NT2/D1 (cell line): ENCODE measurements at regions not wholly inside any gene's neighbourhood (a gene's known extent, or its start where the extent isn't known, plus 50 kb on each side); places are given as distances from the start of the nearest gene placed in this dataset.

Experiments
- DNase-seq: peaks from one replicate; pipeline ENCODE4 v3.0.0-alpha.2; 2011; ENCODE audit warnings: low read depth, low spot score
- H3K27me3 ChIP-seq: 2 replicates; pipeline ENCODE4 v1.6.0; 2011; ENCODE audit warnings: mild to moderate bottlenecking; ENCODE audit not compliant: insufficient read length, insufficient read depth
- H3K36me3 ChIP-seq: 2 replicates; pipeline ENCODE4 v1.6.1; 2011; ENCODE audit warnings: mild to moderate bottlenecking, low read length, mixed read lengths; ENCODE audit not compliant: insufficient read depth, insufficient read length
- H3K4me1 ChIP-seq: 2 replicates; pipeline ENCODE4 v1.5.1; 2011; ENCODE audit not compliant: insufficient read depth, insufficient read length
- H3K4me3 ChIP-seq: 2 replicates; pipeline ENCODE4 v1.5.1; 2011; ENCODE audit warnings: low read depth; ENCODE audit not compliant: insufficient read length
- H3K9ac ChIP-seq: 2 replicates; pipeline ENCODE4 v1.6.0; 2011; ENCODE audit warnings: low read depth; ENCODE audit not compliant: insufficient read length
- H3K9me3 ChIP-seq: 2 replicates; pipeline ENCODE4 v1.5.1; 2011; ENCODE audit warnings: mild to moderate bottlenecking, low read length; ENCODE audit not compliant: insufficient read depth
- SUZ12 ChIP-seq: IDR thresholded peaks from 2 replicates; pipeline ENCODE4 v1.6.1; 2011; ENCODE audit not compliant: insufficient read length, insufficient read depth; ENCODE audit errors: extremely low read depth
- YY1 ChIP-seq: IDR thresholded peaks from 2 replicates; pipeline ENCODE4 v1.6.1; 2011; ENCODE audit not compliant: insufficient read length, insufficient read depth
- ZNF274 ChIP-seq: IDR thresholded peaks from 2 replicates; pipeline ENCODE4 v1.6.1; 2011; ENCODE audit warnings: mild to moderate bottlenecking, low read depth, low read length

GRCh38 chr2:139518321-139518720 lies 738.1 kb upstream of the NXPH2 start:
- no peak for TF ChIP-seq SUZ12
- no peak for TF ChIP-seq YY1
- H3K9me3 ChIP-seq = no peaks in the 10 kb centered on the region
- H3K9ac ChIP-seq = no peak overlapping the region
- H3K4me1 ChIP-seq = no peaks in the 10 kb centered on the region
- no peaks in the 10 kb centered on the region for H3K36me3 ChIP-seq
- H3K4me3 ChIP-seq = no peak overlapping the region
- no peak for DNase-seq
- H3K27me3 ChIP-seq = no peaks in the 10 kb centered on the region

GRCh38 chr2:139514951-139515350 lies 734.8 kb upstream of the NXPH2 start:
- TF ChIP-seq YY1 (no peak), SUZ12 (no peak), ZNF274 (no peak)
- DNase-seq = no peak
- H3K27me3 ChIP-seq = no peaks in the 10 kb centered on the region
- H3K4me1 ChIP-seq = no peaks in the 10 kb centered on the region
- no peak overlapping the region for H3K9ac ChIP-seq
- H3K36me3 ChIP-seq = no peaks in the 10 kb centered on the region
- no peak overlapping the region for H3K4me3 ChIP-seq
- H3K9me3 ChIP-seq = no peaks in the 10 kb centered on the region

GRCh38 chr2:139495851-139496250 lies 715.7 kb upstream of the NXPH2 start:
- Histone ChIP-seq H3K4me3 (no peak overlapping the region), H3K4me1 (no peaks in the 10 kb centered on the region), H3K36me3 (no peaks in the 10 kb centered on the region), H3K9ac (no peak overlapping the region), H3K9me3 (0 out of 2 replicates have a peak, but pooled peaks cover 4% of the 10 kb centered on the region), H3K27me3 (no peaks in the 10 kb centered on the region)
- DNase-seq = no peak
- TF ChIP-seq SUZ12 (no peak), YY1 (no peak), ZNF274 (no peak)

GRCh38 chr2:139492131-139492680 lies 712.0 kb upstream of the NXPH2 start:
- no peaks in the 10 kb centered on the region for H3K27me3 ChIP-seq
- H3K9ac ChIP-seq = no peak overlapping the region
- no peaks in the 10 kb centered on the region for H3K36me3 ChIP-seq
- no peak overlapping the region for H3K4me3 ChIP-seq
- H3K4me1 ChIP-seq = no peaks in the 10 kb centered on the region
- no peak for DNase-seq
- TF ChIP-seq ZNF274 (no peak), YY1 (no peak), SUZ12 (no peak)
- no peaks in the 10 kb centered on the region for H3K9me3 ChIP-seq

GRCh38 chr2:139480161-139480650 lies 700.0 kb upstream of the NXPH2 start:
- no peaks in the 10 kb centered on the region for H3K27me3 ChIP-seq
- no peak for TF ChIP-seq ZNF274
- TF ChIP-seq SUZ12 = no peak
- TF ChIP-seq YY1 = no peak
- no peaks in the 10 kb centered on the region for H3K9me3 ChIP-seq
- no peaks in the 10 kb centered on the region for H3K36me3 ChIP-seq
- H3K4me1 ChIP-seq = no peaks in the 10 kb centered on the region
- no peak for DNase-seq
- H3K9ac ChIP-seq = no peak overlapping the region
- H3K4me3 ChIP-seq = no peak overlapping the region

- H3K27me3 ChIP-seq = no peaks in the 10 kb centered on the region
- H3K4me1 ChIP-seq = no peaks in the 10 kb centered on the region
- DNase-seq = no peak
- H3K4me3 ChIP-seq = no peak overlapping the region
- H3K9ac ChIP-seq = no peak overlapping the region
- H3K9me3 ChIP-seq = no peaks in the 10 kb centered on the region
- no peaks in the 10 kb centered on the region for H3K36me3 ChIP-seq
- no peak for TF ChIP-seq YY1
- TF ChIP-seq SUZ12 = no peak
- TF ChIP-seq ZNF274 = no peak
These were observed 698.1 kb upstream of the NXPH2 start for GRCh38 chr2:139478165-139478914.

- TF ChIP-seq SUZ12 = no peak
- TF ChIP-seq YY1 = no peak
- TF ChIP-seq ZNF274 = no peak
- Histone ChIP-seq H3K9me3 (no peaks in the 10 kb centered on the region), H3K27me3 (no peaks in the 10 kb centered on the region), H3K4me1 (no peaks in the 10 kb centered on the region), H3K4me3 (no peak overlapping the region), H3K9ac (no peak overlapping the region), H3K36me3 (no peaks in the 10 kb centered on the region)
- no peak for DNase-seq
These were observed 697.4 kb upstream of the NXPH2 start for GRCh38 chr2:139477618-139478017.
